HG03159 (cell line): ENCODE measurements at regions not wholly inside any gene's neighbourhood (a gene's known extent, or its start where the extent isn't known, plus 50 kb on each side); places are given as distances from the start of the nearest gene placed in this dataset.

Source experiments
- ATAC-seq: cut with Tn5 transposase; IDR thresholded peaks from one replicate; pipeline ENCODE4 v1.9.1; 2021; ENCODE audit warnings: mild to moderate bottlenecking, moderate library complexity; ENCODE audit not compliant: unreplicated experiment

DNA sequence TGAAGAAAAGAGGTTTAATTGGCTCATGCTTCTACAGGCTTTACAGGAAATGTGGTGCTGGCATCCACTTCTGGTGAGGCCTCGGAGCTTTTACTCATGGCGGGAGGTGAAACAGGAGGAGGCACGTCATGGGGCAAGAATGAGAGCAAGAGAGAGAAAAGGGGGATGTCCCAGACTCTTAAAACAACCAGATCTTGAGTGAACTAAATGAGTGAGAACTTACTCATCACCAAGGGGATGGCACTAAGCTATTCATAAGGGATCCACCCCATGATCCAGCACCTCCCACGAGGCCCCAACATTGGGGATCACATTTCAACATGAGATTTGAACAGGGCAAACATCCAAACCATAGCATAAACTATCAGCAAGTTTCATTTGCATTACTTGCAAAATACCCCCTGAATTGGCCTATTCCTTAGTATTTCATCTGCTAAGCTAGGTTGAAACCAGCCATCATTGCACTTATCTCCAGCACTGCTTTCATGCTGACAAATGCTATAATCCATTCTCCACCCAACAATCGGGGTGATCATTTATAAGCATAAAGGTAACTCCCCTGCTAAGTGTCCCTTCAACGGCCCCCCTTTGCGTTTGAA is 179.0 kb downstream of the NOC3L start:
- no peak for ATAC-seq

DNA sequence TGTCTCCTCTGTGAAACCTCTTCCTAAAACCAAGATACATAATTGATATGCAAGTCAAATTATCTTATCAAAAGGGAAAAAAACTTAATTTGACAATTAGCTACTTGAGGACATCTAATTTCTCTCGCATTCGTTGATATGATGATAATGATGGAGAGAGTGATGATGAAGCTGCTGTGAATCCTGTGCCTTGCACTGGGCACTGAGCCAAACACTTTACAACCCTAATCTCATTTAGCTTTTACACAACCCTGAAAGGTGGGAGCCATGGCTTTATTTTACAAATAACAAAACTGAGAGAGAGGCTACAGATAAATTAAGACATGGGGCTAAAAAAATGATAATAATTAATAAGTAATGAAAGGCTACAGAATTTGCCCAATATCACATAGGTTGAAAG is 176.0 kb downstream of the NOC3L start:
- ATAC-seq: no peak

DNA sequence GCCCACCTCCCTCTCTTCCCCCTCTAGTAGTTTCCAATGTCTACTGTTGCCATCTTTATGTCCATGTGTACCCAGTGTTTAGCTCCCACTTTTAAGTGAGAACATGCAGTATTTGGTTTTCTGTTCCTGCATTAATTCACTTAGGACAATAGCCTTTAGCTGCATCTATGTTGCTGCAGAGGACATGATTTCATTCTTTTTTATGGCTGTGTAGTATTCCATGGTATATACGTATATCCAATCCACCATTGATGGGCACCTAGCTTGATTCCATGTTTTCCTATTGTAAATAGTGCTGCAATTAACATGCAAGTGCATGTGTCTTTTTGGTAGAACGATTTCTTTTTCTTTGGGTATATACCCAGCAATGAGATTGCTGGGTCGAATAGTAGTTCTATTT is 170.4 kb downstream of the NOC3L start:
- ATAC-seq: no peak

DNA sequence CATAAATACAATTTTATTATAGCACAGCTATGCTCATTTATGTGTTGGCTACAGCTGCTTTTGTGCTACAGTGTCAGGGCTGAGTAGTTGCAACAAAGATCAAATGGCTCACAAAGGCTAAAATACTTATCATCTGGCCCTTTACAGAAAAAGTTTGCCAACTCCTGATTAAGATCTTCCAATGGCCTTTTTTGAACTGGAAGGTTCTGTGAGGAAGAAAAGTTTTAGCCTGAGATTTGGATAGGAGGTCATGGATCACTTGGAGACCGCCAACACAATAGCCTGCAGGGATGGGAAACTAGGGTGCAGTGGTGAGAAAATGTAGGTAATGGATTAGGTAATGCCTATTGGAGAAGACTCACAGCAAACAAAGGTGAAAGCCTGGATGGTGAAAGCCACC is 169.8 kb downstream of the NOC3L start:
- no peak for ATAC-seq

DNA sequence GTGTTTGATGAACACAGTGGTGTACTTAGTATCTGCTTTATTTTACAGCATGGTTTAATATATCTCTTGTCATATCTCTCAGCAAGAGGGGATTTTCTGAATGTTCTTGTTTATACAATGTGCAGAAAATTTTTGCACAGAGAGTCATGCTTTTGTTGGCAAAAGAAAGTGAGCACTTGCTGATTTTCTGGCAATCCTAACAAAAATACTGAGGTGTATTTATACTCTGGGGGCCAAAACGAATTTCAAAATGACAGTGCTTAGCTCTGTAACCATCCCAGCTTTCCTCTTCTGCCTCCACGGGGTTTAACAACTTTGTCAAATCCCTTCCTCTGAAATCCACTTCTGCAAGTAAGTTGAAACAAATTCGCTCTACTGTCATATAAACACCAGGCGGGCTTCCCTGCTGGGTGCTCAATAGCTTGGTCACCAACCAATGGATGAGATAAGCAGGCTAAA is 169.2 kb downstream of the NOC3L start:
- ATAC-seq: no peak

DNA sequence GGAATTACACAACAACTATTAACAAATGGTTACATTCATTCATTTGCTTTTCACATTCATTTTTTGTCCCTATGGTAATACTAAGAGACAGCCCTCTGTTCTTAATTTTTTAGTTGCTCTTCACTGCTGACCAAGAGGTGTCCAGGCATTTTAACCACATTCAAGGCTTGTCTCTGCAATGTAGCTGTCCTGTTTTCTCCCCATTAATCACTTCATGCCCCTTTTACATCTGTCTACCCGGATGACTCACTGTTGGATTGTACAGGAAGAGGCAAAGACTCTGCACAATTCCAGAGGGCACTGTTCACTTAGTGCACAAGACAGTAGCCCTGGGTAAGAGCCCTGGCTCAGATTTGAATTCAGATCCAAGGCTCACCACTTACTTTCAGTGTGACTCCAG is 168.5 kb downstream of the NOC3L start:
- no peak for ATAC-seq

DNA sequence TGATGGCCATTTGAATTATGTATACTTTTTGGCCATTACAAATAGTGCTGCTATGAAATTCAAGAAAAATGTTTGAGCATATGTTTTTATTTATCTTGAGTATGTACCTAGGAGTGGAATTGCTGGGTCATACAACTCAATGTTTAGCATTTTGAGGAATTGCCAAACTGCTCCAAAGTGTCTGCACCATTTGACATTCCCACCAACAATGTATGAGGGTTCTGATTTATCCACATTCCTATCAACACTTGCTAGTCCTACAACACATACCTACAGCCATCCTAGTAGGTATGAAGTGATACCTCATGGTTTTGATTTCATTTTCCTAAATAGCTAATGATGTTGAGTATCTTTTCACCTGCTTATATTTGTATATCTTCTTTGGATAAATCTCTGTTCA is 165.5 kb downstream of the NOC3L start:
- no peak for ATAC-seq

DNA sequence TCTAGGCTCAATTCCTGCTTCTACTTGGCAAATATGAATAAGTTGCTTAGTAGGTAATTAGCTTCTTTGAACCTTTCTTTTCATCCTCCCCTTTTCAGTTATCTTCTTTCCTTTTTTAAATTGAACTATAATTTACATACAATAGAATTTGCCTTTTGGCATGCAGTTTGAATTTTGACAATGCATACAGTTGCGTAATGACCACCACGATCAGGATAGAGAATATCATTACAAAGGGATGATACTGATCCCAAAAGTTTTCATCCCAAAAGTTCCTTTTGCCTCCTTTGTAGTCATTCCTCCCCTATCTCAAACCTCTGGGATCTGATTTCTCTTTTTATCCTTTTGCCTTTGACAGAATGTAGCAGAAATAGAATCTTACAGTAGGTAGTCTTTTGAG is 164.4 kb downstream of the NOC3L start:
- ATAC-seq: no peak

DNA sequence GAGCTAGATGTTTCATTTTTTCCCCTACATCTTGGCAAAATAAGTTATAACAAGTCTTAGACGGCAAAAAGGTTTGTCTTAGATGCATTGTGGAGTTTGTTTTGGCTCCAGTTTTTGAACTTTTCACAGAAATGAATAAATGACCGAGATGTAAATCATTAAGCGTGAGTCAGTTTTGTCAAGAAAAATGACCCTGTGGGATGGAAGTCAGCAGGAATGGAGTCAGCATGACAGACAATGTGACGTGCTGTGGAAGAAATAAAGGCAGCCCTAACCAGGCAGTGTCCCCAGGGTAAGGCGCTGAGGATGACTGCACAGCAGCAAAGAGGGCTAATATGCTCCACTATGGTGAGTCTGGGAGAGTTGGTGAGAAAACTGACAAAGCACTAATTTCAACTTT is 163.2 kb downstream of the NOC3L start:
- no peak for ATAC-seq

DNA sequence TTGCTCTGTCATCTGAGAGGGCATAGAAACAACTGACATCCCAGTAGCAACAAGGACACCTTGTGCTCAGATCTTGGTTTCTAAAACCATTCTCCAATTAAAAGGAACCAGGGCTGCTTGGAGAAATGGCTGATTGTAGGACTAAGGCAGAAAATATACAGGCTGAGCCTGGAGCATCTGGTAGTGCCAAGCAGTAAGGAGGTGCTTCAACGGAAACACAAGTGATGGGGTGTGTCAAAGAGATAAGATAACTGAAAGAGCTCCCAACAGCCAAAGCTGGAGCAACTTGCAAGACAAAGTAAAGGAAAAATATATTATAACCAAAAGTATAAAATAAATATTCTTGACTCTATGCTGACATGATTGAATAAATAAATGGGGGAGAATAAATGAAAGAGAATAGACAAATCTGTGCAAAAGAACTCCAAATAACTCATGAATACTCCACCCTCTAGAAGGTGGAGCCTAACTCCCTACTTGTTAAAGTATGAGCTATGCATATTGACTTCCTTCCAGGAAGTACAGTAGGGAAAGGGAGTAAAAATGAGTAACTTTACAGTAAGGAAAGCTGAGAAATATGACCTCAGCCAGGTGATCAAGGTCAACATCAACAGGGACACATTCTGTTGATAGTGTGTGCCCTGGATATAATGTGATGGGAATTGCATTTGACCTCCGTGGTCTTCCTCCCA is 162.4 kb downstream of the NOC3L start:
- ATAC-seq: no peak

DNA sequence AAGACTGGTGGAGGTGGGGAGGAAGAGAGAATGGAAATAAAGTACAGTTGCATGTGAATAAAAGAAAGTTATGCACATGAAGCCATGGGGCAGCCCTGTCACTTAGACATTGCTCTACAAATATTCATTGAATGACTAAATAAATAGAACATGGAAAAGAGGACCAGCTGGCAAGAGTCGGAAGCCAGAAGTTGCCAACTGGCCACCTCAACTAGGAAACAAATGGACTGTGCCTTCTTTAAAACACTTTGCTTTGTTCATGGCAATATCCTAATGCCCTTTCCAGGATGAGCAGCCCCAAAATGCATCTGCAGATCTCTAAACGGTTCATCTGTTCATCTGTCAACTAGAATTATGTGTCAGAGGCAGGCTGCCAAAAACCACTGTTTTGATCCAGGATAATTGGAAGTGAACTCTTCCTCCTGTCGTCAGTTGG is 157.3 kb downstream of the NOC3L start:
- no peak for ATAC-seq

DNA sequence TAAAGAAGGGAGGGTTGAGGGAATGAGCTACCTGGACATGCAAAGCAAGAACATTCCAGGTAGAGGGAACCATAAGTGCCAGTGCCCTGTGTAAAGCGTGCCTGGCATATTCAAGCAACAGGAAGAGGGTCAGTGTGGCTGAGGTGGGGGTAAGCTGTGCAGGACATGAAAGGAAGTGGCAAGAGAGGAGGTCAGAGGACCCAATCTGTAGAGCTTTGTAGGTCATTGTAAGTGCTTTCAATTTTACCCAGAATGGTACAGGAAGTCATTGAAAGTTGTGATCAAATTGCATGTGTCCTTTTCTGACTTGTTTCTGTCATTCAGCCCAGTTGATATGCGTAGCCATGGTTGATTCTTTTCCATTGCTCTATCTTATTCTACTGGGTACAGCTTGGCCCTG is 156.6 kb downstream of the NOC3L start:
- no peak for ATAC-seq

DNA sequence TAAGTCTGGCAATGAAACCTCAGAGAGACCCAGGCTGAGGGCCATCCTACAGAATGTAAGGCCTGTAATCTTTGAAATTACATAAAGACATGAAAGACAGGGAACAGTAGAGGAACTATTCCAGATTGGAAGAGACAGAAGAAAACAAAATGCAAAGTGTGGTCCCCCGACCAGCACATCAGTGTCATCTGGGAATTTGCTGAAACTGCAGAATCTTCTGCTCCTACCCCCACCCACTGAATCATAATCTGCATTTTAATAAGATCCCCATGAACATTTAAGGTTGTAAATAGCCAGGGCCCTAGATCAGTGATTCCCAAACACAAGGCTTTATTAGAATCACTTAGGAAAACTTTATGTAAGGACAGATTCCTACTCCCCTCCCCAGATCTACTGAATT is 154.4 kb downstream of the NOC3L start:
- ATAC-seq: no peak

DNA sequence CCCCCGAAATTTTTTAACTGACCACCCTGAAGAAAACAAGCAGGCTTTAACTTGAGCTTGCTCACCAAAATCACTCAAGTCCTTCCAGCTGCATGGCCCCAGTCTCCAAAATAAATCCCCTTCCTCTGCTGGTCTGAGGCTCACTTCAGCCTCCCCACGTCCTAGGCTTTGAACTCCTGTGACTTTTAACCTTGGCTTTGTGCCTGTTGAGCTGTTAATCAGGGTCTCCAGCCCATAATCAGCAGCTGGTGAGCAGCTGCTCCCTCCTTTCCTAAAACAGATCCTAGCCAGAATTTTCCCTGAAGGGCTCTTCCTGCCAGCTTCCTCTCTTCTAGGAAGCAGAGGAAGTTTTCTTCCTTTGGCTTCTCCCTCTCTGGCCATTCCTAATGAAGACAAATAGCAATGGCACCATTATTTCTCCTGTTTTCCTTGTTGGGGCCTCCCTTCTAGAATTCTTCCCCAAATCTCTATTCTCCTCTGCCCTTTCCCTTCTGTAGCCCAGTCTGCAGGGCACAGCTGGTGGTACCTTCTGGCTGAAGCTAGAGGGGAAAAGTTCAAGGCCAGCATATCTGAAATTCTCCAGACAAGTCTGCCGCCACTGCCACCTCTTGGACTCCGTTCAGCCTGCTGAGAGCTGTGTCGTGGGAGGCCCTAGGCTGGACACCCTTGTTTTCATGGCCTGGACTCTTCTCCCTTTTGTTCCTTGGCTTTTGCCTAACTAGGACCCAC is 152.1 kb downstream of the NOC3L start:
- ATAC-seq: no peak

DNA sequence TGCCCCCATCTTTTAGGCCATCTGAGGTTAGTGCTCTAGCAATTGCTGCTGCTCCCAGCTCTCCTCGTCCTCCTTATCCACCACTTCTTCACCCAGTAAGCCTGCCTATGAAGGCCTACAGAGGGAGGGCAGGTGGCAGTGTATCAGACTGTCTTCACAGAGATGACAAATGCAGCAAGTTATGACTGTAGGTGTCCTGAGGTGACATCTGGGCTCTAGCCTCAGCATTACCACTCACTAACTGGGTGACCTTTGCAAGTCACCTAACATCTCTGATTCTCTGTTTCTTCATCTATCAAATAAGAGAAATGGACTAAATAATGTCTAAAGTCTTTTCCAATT is 151.6 kb downstream of the NOC3L start:
- no peak for ATAC-seq

DNA sequence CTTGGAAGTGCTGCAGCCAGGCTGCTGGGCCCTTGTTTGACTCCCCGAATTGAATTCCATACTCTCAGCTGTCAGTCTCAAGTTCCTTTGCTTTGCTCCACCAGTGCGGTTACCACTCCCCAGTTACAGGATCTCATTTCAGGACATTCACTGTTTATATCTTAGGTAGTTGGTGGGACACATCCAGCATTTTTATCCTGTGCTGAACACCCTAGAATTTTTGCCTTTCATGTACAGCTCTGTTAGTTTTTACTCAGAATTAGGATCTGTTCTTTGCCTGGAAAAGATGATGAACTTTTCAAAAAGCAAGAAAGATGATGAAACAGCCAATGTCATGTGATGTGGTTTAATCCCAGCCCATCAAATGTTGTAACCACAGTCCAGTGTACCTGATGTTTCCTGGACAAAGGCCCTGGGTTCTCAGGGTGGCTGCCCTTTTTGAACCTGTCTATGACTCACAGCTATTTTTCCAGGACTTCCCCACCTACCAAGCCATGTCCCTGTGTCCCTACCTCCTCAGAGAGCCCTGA is 149.7 kb downstream of the NOC3L start:
- ATAC-seq: no peak

DNA sequence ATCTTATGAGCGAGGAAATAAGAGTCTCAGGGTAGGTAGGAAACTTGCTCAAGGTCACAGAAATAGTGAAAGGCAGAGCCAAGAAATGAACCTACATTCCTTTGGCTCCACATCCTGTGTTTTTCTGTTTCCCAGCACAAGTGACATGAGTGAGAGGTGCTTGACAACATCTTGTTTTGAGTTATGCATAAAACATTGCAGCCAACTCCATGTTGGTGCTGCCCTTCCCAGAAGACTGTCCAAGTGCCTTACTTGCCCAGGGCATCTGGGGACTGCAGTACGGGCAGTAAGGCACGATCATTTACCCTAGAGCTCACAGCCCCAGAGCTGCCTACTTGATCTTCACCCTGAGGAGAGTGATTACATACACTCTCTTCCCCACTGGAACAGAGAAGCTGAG is 148.8 kb downstream of the NOC3L start:
- ATAC-seq: no peak

DNA sequence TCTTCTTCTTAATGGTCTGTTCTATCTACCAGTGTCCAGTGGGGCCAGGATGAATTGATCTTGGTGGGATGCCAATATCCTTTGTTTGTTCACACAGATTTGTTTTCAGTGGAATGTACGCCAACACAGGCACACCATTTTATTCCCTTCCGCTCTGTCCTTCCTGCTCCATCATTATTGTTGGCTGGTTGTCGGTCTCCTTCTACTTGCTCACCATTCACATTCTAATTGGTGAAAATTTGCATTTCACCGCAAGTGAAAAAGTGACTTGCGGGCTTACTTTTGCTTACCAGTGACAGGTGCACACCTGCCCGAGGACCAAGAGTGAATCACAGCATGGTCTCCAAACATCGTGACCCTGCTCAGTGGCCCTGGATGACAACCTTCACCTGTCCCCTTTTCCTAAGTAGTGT is 148.3 kb downstream of the NOC3L start:
- ATAC-seq: no peak

DNA sequence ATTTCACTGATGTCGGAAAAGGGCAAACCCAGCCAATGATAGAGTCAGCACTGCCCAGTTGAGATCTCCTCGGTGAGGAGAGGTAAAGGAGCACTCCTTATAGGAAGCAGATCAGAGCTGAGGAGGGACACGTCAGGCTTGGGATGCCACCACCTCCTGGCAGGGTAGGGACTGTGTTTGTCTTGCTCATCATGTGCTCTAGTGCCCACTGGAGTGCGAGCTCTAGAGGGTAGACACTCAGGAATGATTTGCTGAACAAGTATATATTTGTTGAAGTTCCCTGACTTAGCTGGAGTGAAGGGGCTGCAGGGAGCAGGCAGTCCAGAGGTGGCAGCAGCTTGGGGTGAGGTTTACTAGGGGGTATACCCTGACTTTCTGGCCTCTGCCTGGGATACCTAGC is 146.5 kb downstream of the NOC3L start:
- no peak for ATAC-seq

DNA sequence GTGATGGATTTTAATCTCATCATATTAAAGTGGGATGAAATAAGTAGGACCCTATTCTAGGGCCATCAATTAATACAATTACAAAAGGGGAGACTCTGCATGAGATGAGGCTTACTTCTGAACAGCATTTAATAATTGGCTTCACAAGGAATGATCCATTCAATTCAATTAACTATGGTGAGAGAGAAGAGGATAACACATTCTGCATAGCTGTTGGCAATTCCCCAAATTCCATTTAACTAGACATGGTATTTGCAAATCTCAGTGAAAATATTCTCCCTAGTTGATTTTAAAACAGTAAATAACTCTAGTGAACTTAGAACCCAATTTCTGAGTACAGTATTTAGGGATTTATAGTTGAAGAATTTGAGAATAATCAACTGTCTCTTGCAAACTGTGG is 145.3 kb downstream of the NOC3L start:
- ATAC-seq: no peak

DNA sequence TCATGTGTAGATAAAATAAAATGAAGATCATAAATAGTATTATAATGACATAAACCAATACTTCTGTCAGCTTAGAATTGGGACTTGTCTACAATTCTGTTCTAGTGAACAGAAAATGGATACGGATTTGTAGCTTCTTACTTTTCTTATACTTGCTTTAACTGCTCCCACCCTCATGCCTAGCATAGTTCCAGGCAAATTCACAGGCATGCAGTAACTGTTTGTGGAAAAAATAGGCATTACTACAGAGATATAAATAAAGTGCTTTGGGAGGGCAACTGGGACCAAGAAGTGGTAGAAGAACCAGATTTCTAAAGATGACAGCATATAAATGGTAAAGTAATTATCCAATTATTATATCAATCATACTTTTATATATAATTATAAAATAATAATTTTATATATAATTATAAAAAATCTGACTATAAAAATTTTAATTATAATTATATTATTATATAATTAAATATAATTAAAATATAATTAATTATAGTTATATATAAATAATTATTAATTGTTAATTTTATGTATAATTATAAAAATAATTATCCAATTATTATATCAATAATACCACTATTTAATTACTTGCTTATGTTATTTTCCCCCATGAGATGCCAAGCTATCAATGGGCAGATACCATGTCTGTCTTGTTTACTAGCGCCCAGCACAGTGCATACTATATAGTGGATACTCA is 144.1 kb downstream of the NOC3L start:
- no peak for ATAC-seq

DNA sequence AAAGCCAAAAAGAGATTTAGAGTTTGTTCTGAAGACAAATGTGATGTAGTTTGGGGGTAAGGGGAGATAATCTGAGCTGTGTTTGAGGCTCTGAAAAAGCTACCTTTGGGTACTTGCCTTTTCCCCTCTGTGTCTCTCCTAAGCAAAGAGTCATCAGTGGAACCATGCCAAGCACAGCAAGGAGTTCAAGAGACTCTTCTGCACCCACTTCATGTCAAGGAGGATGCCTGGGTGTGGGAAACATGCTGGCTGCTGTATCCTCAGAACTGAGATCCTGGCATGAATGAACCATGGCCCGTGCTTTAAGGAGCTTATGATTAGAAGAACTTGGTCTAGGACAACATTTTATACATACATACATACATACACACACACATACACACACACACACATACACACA is 142.9 kb downstream of the NOC3L start:
- no peak for ATAC-seq
